ENCODE measurements at regions not wholly inside any gene's neighbourhood (a gene's known extent, or its start where the extent isn't known, plus 50 kb on each side); places are given as distances from the start of the nearest gene placed in this dataset.

- Histone ChIP-seq H3K36me3 (replicated peaks in 1 of 2; ENCODE audit: control insufficient read depth in 1 of 2, insufficient read depth in 2 of 2, low read length in 1 of 2) (no peaks in the 10 kb centered on the region), H3K27me3 (ENCODE audit: insufficient read depth) (peaks cover 4% of the 10 kb centered on the region), H3K9me2 (no peaks in the 10 kb centered on the region), H3F3A (replicated peaks; ENCODE audit: insufficient read depth) (no peaks in the 10 kb centered on the region), H3K4me1 (ENCODE audit: control insufficient read depth in 1 of 2, insufficient read depth in 2 of 2, low read depth in 1 of 2, low read length in 1 of 2) (no peaks in the 10 kb centered on the region; a peak in 1 of 4 replicates), H3K9me3 (no peaks in the 10 kb centered on the region), H3K4me2 (no peak overlapping the region), H3K9ac (no peak overlapping the region), H4K20me1 (ENCODE audit: insufficient read depth) (no peaks in the 10 kb centered on the region), H3K79me2 (ENCODE audit: insufficient read depth) (no peaks in the 10 kb centered on the region), H2AFZ (ENCODE audit: low read depth) (no peak overlapping the region), H3K4me3 (ENCODE audit: low read depth in 2 of 2, low read length in 1 of 2) (no peak overlapping the region), H3K27ac (ENCODE audit: low read depth in 2 of 2, low read length in 1 of 2) (no peak overlapping the region)
- POLR2A ChIA-PET = no interaction called here
- peak; percentile 11 for DNase-seq
- CTCF ChIA-PET = interaction anchor here (1.4 kb wide), 1 partner anchor 73 kb away, joined by 3 read pairs; no protein-coding TSS in a partner anchor
- peak; percentile 7; the same call in 1 of the 2 replicates for TF ChIP-seq CTCF (IDR thresholded peaks at IDR 0.05)
- no peak for TF ChIP-seq POLR2AphosphoS5 (IDR thresholded peaks at IDR 0.05; ENCODE audit: low read depth, low read length)
- 43% methylated on average over 9 of the region's 9 CpGs for WGBS (ENCODE audit: low lambda C conversion rate)
Measured at GRCh38 chr5:62206150-62206829, 99.7 kb upstream of the KIF2A start.

DNA sequence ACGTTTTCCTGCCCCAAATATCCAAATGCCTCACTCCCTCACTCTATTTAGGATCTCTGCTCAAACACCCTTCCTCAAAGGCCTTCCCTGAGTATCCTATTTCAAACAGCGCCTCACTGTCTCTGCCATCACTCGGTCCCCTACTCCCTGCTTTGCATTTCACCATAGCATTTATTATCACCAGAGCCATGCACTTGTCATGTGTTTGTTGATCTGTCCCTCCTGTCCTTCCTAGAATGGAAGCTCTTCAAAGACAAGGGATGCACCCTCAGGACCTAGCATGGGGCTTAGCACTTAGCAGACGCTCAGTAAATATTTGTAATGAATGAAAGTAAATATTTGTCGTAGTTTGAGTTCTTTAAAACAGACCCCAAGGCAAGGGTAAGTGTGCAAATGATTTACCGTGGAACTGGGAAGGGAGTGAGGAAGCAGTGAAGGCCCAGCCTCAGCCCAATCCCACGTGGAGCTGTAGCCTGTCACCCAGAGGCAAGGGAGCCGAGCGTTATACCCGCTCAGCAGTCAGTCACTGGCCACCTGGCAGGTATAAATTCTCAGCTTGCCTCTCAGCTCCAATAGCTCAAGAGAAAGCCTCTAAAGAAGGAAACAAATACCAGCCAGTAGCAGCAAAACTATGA lies 97.7 kb upstream of the KIF2A start:
- no peak overlapping the region for H3K4me3 ChIP-seq (ENCODE audit: low read depth in 2 of 2, low read length in 1 of 2)
- ChIA-PET CTCF (no interaction called here), POLR2A (no interaction called here)
- H3K4me1 ChIP-seq (ENCODE audit: control insufficient read depth in 1 of 2, insufficient read depth in 2 of 2, low read depth in 1 of 2, low read length in 1 of 2) = peaks cover 0 to 2% of the 10 kb centered on the region in 2 experiments; a peak in 1 of 4 replicates
- no peak for TF ChIP-seq TEAD4 (IDR thresholded peaks at IDR 0.05; ENCODE audit: borderline replicate concordance, insufficient read depth)
- no peak for TF ChIP-seq MEF2A (IDR thresholded peaks at IDR 0.05; ENCODE audit: borderline replicate concordance, low read depth)
- no peak for TF ChIP-seq FOSL2 (IDR thresholded peaks at IDR 0.05; ENCODE audit: borderline replicate concordance, low read depth)
- TF ChIP-seq, protein P1, sequence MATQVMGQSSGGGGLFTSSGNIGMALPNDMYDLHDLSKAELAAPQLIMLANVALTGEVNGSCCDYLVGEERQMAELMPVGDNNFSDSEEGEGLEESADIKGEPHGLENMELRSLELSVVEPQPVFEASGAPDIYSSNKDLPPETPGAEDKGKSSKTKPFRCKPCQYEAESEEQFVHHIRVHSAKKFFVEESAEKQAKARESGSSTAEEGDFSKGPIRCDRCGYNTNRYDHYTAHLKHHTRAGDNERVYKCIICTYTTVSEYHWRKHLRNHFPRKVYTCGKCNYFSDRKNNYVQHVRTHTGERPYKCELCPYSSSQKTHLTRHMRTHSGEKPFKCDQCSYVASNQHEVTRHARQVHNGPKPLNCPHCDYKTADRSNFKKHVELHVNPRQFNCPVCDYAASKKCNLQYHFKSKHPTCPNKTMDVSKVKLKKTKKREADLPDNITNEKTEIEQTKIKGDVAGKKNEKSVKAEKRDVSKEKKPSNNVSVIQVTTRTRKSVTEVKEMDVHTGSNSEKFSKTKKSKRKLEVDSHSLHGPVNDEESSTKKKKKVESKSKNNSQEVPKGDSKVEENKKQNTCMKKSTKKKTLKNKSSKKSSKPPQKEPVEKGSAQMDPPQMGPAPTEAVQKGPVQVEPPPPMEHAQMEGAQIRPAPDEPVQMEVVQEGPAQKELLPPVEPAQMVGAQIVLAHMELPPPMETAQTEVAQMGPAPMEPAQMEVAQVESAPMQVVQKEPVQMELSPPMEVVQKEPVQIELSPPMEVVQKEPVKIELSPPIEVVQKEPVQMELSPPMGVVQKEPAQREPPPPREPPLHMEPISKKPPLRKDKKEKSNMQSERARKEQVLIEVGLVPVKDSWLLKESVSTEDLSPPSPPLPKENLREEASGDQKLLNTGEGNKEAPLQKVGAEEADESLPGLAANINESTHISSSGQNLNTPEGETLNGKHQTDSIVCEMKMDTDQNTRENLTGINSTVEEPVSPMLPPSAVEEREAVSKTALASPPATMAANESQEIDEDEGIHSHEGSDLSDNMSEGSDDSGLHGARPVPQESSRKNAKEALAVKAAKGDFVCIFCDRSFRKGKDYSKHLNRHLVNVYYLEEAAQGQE (IDR thresholded peaks at IDR 0.05; ENCODE audit: low read depth, low read length) = no peak
- TF ChIP-seq, protein P2, sequence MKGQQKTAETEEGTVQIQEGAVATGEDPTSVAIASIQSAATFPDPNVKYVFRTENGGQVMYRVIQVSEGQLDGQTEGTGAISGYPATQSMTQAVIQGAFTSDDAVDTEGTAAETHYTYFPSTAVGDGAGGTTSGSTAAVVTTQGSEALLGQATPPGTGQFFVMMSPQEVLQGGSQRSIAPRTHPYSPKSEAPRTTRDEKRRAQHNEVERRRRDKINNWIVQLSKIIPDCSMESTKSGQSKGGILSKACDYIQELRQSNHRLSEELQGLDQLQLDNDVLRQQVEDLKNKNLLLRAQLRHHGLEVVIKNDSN (IDR thresholded peaks at IDR 0.05; ENCODE audit: borderline replicate concordance, low read depth) = no peak
- no peak for TF ChIP-seq ELF1 (IDR thresholded peaks at IDR 0.05)
- no peak for TF ChIP-seq JUND (IDR thresholded peaks at IDR 0.05)
- TF ChIP-seq CTCF (IDR thresholded peaks at IDR 0.05) = no peak
- no peaks in the 10 kb centered on the region for H3F3A ChIP-seq (replicated peaks; ENCODE audit: insufficient read depth)
- no peaks in the 10 kb centered on the region for H3K9me3 ChIP-seq
- DNase-seq = no peak
- no peaks in the 10 kb centered on the region for H4K20me1 ChIP-seq (ENCODE audit: insufficient read depth)
- H3K79me2 ChIP-seq (ENCODE audit: insufficient read depth) = no peaks in the 10 kb centered on the region
- peaks cover 4% of the 10 kb centered on the region for H3K27me3 ChIP-seq (ENCODE audit: insufficient read depth)
- no peak overlapping the region for H2AFZ ChIP-seq (ENCODE audit: low read depth)
- H3K4me2 ChIP-seq = no peak overlapping the region
- H3K9me2 ChIP-seq = no peaks in the 10 kb centered on the region
- H3K27ac ChIP-seq (ENCODE audit: low read depth in 2 of 2, low read length in 1 of 2) = no peak overlapping the region
- H3K36me3 ChIP-seq (replicated peaks in 1 of 2; ENCODE audit: control insufficient read depth in 1 of 2, insufficient read depth in 2 of 2, low read length in 1 of 2) = no peaks in the 10 kb centered on the region
- WGBS (ENCODE audit: low lambda C conversion rate) = 50% methylated on average over 10 of the region's 10 CpGs
- no peak overlapping the region for H3K9ac ChIP-seq
